Activated T-cell treated with anti-CD3 and anti-CD28 coated beads for 4 hours (primary cell): ENCODE measurements at regions not wholly inside any gene's neighbourhood (a gene's known extent, or its start where the extent isn't known, plus 50 kb on each side); places are given as distances from the start of the nearest gene placed in this dataset.
"Not testable (repeated sequence)": the region's sequence is repeated elsewhere in the genome, so short reads cannot be mapped to it uniquely, and the experiment has no call there.

Source experiments
- DNase-seq: peaks from one replicate; pipeline ENCODE4 v3.0.0-alpha.2; 2020

DNA sequence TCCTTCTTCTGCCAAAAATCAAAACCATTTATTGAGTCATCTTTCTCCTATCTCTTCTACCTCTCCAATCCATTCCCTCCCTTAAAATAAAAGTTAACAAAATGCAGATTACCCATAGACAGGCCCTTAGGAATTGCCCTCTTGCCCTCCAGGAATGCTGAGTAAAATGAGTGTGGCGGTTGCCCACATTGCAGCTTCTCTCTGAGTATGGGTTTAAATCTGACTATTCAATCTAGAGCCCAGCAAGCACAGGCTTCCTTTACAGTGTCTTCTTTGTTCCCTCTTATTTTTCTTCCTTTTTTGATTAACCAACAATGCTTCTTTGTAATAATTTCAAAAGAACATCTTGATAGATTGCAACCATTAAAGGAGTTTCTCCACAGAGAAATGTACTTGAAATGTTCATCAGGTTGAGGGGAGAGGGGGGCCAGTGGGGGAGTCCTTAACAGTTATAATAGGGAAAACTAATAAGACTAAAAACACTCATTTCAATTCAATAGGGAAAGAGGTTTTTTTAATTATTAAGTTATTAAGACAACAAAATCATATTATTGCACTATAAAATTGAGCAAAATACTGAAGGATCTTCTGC, 135.3 kb upstream of the LMCD1 start:
- DNase-seq = no peak

DNA sequence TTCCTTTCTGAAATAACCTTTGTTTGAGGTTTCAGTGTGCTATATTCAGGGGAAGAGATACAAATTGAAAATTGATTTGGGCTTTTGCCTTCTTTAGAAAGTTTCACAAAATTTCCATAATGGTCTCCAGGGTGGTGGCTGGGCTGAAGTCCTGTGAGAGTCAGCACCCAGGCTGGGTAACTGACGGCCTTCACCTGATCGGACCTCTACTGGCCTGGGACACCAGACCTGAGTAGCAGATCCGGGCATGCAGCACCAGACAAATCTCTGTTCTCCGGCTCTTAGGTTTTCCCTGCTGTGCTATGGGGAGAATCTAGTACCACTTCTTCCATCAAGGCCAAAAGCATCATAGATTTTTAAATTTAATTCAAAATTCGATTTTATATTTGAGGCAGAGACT, 133.0 kb upstream of the LMCD1 start:
- DNase-seq = no peak

DNA sequence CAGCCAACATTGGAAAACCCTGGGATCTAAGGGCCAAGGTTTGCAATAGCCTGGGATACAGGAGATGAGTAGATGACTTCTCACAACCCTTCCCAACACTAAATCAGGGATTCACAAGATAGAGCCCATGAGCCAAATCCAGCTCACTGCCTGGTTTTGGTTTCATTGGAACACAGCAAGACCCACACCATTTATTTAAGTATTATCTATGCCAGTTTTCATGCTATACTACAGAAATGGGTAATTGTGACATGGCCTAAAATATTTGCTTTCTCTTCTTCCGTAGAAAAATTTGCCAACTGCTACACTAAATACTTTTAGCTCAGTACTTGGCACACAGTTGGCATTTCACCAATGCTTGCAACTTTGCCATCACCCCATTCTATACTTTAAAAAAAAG, 132.0 kb upstream of the LMCD1 start:
- DNase-seq = no peak

DNA sequence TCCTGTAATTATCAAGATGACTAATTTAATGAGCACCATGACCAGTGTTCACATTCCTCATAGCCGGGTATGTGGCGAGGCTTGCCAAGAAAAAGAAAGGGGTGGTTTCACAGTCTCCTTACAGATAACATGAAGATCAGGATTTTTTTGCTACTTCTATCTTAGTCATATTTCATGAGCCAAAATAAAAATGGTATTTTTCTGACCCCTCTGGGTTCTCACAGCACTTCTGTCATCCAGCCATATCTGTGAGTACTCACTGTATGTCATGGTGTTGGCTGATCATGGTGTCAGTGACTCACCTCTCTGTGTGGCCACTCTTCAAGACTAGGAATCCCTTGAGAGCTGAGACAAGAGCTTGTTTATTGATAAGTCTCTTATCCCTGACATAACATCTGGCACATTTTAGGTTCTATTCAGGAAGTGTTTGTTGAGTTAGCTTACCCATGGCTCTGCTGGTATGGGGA, 130.5 kb upstream of the LMCD1 start:
- no peak for DNase-seq

DNA sequence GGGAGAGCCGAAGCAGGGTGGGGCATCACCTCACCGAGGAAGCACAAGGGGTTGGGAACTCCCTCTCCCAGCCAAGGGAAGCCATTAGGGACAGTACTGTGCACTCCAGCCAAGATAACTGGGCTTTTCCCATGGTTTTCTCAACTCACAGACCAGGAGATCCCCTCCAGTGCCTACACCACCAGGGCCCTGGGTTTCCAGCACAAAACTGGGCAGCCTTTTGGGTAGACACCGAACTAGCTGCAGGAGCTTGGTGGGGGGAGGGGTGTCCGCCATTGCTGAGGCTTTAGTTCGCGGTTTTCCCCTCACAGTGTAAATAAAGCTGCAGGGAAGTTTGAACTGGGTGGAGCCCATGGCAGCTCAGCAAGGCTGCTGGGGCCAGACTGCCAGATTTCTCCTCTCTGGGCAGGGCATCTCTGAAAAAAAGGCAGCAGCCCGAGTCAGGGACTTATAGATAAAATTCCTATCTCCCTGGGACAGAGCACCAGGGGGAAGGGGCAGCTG, 129.6 kb upstream of the LMCD1 start:
- DNase-seq = no peak

DNA sequence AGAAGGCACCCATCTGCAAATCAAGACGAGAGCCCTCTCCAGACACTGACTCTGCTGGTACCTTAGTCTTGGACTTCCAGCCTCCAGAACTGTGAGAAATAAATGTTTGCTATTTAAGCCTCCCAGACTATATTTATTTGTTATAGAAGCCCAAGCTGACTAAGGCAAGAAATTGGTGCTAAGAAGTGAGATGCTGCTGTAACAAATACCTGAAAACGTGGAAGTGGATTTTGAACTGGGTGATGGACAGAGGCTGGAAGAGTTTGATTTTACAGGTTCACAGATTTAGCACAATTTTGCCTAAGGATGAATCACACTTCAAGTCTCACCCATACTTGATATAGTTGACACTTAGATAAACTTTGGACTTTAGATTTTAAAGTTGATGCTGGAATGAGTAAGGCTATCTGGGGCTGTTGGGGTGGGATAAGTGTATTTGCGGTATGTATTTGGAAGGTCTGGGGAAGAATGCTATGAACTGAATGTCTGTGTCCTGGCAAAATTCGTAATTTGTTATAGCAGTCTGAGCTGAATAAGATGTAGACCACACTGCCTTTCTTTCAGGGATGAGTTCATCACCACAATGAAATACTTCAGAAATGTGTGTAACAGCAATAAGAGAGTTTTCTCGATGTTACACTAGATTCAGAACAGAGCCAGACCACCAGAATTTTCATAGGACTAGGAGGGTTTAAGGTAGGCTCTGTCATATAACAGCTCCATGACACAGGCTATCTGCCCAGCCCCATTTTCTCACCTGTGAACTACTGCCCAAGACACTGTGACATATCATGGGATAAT, 120.5 kb upstream of the LMCD1 start:
- DNase-seq = no peak

DNA sequence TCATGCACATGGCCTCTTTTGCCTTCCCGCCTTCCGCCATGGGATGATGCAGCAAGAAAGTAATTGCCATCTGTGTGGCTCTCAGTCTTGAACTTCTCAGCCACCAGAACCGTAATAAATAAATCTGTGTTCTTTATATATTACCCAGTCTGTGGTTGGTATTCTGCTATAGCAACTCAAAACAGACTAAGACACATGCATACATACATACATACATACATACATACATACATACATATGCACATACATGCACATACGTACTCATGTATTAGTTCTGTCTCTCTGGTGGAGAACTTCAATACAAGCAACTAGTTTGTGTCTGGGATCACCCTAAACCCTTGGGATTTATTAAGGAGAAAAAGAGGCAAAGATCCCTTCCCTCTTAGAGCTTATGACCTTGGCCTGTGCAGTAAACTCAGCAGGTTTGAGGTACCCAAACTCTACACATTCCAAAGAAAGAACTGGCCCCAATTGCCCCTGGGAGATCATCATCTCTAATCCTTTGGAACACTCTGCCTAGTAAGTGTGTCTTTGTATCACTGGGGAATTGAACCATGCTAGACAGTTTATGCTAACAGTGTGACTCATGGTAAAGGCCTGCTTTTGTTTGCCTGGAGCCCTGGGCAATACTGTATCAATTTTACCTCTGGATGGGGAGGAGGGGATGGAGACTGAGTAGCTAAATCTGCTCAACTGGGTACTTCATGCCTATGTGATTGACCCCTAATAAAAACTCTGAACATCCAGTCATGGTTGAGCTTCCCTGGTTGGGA, 115.6 kb upstream of the LMCD1 start:
- no peak for DNase-seq

DNA sequence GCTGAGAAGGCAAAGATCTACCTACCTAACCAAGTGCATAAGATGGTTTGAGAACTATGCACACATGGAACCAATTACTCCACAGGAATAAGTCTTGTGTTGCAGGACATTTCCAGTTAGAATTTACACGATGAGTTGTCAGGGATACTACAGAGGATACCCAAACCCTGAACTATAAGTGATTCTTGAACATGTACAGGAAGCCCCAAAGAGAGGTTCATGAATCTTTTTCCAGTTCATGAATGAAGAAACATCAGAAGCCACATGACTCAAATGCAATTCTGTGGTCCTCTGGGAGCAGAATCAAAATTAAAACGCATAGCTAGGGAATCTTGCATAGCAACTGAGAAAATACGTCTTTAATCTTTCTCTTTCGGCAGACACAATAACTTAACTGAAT, 114.1 kb upstream of the LMCD1 start:
- DNase-seq = no peak

DNA sequence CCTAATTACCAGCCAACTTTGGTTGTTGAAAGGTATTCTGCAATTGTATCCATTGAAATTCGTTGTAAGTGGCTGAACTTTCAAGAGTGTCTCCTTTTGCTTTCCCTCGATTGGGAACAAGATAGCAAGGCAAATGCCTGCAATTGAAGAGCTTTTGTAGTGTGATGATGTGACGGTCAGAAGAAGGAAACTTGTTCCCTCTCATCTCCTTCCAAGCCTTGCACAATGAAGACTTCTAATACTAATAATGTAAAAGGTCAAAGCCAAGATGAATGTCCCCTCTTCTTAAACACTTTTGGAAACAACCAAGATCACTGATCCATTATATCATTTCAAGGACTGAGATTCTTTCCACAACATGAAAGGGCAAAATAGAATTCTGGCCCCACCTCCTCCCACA, 101.9 kb upstream of the LMCD1 start:
- no peak for DNase-seq

DNA sequence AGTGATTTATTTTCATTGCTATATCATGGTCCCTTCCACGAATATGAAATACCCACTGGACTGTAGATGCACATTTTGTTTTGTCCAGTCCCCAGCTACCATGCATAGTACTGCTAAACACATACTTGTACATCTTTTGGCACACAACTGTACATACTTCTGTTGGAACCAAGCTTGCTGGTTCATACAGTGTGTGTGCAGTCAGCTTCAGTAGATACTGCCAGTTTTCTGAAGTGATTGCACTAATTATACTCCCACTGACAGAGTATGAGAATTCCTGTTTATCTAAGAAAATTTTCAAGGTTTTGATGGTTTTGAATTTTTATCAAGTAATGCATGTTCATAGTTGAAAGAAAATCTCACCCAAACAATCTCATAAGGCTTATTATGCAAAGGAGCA, 100.7 kb upstream of the LMCD1 start:
- no peak for DNase-seq

DNA sequence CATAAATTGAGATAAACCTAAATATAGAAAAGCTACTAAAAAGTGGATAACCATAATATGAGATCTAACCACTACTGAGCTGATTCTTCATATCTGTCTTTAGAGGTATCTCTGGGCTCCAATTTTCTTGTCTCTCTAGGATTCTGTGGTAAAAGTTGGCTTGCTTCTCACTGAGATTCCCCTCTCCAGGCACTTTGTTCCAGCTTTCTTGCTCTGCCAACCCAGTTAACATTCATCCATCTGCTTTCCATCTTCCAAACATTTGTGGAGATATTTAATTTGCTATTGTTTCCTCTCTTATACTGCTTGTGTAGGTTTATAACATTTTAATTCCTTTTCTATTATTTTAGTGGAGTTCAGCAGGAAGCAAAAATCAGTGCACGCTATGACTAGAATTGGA, 97.6 kb upstream of the LMCD1 start:
- no peak for DNase-seq

DNA sequence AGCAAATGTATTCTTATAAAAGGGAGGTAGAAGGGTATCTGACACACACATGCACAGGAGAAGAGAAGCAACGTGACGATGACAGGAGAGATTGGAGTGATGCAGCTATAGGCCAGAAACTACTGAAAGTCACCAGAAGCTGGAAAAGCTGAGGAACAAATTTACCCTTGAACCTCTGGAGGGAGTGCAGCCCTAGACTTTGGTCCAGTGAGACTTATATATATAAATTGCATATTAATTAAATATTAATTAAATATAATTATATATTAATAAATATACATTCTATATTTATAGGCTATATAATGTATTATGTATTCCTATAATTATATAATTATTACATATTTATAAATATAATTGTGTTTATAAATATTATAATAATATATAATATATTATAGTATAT, 96.5 kb upstream of the LMCD1 start:
- no peak for DNase-seq

DNA sequence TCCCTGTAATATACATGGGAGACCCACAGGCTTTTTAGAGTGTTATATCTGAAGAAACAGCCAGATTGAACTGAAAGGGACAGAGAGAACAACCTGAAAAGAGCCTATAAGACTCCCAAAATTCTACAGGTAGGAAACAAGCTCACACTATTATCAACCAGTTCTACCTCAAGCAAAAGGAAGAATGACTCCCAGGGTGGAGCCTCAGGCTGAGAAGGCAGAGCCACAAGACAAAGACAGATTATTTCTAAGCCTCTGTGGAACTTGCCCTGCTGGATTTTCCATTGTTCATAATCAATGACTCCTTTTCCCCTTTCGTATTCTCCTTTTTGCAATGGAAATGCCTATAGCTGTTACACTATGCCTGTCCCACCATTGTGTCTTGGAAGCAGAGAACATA, 95.1 kb upstream of the LMCD1 start:
- DNase-seq = no peak

DNA sequence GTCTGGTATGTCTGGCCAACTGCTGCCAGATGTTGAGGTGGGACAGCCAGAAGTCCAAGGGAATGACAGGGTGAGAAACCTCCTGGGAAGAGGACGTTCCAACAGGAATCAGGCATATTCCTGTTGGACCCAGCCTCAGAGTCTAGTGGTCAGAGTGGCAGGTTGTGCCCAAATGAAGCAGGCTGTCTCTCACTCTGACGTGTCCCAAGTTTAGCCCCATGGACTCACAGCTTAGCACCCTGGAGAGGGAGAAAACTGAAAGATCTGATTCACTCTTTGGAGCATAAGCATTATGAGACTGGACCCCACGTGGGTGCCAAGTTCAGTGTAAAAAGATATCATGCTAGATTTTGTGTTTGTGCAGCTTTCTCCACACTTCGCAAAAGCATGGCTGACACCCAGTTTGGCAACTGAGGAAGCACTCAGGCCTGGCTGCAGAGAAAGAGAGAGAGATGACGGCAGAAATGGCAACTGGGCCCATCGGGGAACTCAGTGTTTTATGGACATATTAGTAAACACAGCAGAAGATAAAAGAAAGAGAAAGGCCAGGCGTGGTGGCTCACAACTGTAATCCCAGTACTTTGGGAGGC, 88.2 kb upstream of the LMCD1 start:
- no peak for DNase-seq

DNA sequence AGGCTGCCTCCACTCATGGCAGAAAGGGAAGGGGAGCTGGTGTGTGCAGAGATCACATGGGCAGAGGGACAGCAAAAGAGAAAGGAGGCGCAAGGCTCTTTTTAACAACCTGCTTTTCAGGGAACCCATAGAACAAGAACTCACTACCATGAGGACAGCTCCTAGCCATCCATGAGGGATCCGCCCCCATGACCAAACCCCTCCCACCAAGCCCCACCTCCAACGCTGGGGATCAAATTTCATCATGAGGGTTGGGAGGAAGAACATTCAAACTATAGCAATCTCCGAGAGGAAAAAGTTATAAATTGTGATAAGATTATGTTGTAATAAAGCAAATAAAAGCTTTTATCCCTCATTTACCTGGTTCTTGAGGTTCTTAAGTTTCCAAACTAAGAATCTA, 84.7 kb upstream of the LMCD1 start:
- no peak for DNase-seq

DNA sequence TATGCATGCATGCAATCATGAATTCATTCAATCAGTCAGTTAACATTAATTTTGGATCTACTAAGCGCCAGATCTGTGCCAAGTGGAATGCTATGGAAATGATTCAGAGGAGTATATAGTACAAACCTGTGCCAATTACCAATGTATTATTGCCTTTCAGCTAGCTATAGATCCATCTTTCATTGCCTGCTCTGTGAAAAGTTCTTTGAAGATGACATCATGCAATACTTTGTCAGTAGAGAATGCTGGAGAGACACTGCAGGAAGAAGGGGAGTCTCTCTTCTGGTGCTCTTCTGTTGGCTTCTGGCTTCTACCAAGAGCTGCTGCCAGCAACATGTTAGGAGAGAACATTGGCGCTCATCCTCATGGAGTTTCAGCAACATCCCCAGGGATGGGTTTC, 81.0 kb upstream of the LMCD1 start:
- DNase-seq = no peak

DNA sequence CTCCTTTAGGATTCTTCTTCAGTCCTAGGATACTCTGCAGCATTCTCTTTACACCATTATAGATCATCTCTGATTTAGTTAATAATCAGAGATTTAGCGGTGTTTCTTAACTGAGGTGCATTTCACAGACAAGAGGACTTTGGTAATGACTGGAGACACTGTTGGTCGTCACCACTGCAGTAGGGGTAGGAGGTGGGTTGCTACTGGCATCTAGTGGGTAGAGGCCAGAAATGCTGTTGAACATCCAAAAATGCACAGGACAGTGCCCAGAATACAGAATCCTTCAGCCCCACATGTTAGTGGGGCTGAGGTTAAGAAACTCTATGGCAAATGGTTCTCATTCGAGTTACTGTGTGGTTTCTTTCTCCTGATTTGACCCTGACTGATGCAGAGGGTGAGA, 80.4 kb upstream of the LMCD1 start:
- DNase-seq = no peak

DNA sequence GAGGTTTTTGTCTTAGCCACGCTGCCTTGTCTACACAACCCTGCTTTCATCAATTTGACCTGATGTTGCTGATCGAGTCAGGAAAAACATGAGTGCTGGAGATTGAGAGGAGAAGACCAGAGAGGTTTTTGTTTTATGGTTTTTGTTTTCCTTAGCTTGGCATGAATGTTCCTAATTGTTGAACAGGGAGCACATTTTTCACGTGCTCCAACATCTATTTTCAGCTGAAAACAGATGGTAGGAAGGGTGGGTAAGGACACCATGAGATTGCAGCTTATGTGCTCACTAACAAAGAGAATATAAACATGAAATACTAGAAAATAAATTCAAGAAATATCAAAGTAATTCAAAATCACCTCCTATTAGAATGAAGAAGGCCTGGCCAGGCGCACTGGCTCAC, 79.9 kb upstream of the LMCD1 start:
- no peak for DNase-seq

DNA sequence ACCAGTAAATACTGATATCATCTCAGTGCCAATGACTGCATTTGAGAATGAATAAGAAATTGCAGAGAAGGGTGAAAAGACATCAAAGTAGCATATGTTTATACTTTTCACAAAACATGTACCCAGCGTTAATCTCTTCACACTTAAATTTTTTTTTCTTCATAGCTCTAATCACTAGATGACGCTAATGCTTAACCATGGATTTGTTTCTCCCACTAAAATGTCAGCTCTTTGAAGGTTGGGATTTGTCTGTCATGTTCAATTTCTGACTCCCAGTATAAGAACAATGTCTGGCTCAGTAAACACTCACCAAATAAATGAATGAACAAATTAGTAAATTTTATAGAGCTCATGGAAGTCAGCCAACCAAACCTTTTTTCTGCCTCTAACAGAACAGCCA, 78.3 kb upstream of the LMCD1 start:
- no peak for DNase-seq

DNA sequence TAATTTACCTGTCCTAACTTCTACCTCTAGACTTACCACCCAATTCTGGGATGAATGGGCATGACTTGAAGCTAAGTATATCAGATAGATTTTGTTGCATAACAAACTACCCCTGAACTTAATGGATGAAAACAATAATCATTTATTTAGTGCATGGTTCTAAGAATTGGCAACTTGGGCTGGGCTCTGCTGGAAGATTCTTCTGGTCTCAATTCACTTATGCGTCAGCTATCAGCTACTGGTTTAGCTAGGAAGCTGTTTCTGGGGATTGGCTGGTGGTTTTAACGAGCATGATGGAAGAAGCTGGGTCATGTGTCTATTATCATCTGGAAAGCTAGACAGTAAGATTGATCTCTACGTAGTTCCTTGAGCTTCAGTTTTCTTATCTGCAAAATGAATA, 77.3 kb upstream of the LMCD1 start:
- no peak for DNase-seq

DNA sequence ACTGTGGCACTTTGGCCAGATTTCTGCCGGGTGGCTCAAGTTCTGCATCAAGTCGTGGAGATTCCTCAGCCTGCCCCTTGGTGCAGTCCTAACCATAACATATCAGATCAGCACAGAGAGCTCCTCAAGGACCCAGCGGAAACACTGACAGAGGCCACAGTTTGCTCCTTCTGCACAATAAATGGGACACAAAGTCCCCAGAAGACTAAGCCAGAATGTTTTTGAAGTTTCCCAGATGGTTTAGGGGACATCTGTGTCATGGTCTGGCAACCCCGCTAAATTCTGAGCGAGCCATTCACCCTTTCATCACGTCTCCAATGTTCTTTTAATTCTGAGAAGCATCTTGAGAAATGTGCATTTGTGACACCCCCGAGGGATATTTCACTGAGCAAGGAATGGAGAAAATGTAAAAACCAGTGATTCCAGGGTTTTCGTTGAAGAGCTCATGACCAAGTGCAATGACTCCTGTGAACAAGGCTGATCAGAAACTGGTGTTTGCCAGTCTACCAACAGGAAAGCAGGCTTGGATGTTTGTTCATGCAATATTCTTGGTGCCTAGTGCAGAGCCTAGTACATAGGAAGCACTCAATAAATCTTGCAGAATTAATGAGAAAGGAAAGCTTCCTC, 64.8 kb upstream of the LMCD1 start:
- no peak for DNase-seq

DNA sequence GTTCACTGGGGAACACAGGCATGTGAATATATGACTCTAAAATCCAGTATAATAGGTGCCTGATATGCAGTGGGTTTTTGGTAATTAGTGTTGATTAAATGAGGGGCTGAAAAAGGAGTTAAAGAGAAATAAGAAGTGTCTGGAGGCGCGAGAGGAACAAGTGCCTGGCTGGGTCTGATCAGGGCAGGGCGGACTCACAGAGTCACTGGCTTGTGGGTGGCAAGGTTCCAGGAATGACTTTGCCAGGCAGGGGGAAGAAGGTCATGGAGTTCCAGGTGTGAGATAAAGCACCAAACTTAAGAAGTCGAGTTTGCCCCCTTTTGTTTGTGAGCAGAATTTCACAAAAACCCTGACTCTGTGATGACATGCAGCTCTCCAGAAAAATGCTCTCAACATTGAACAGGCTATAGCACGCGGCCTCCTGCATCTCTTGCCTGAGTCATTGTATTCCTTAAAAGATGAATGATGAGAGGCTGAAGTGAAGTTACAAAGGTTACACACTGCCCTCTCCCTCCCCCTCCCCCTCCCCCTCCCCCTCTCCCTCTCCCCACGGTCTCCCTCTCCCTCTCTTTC, 63.0 kb upstream of the LMCD1 start:
- DNase-seq = no peak

DNA sequence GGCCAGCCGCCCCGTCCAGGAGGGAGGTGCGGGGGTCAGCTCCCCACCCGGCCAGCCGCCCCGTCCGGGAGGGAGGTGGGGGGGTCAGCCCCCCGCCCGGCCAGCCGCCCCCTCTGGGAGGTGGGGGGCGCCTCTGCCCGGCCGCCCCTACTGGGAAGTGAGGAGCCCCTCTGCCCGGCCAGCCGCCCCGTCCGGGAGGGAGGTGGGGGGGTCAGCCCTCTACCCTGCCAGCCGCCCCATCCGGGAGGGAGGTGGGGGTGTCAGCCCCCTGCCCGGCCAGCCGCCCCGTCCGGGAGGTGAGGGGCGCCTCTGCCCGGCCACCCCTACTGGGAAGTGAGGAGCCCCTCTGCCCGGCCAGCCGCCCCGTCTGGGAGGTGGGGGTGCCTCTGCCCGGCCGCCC, 61.5 kb upstream of the LMCD1 start:
- DNase-seq = not testable (repeated sequence)
